ENCODE measurements at regions not wholly inside any gene's neighbourhood (a gene's known extent, or its start where the extent isn't known, plus 50 kb on each side); places are given as distances from the start of the nearest gene placed in this dataset.

- TF ChIP-seq CTCF (IDR thresholded peaks at IDR 0.05) (no peak), EZH2 (IDR thresholded peaks at IDR 0.05; ENCODE audit: borderline replicate concordance, insufficient read depth, low read depth, low read length, poor library complexity, severe bottlenecking) (no peak)
These were observed 272.6 kb downstream of the FGFR2 start for GRCh38 chr10:121325490-121326231.

Data from B cell (primary cell).